HCT116 (cell line): ENCODE measurements at regions not wholly inside any gene's neighbourhood (a gene's known extent, or its start where the extent isn't known, plus 50 kb on each side); places are given as distances from the start of the nearest gene placed in this dataset.

Experiments used
- ATAC-seq: fragments of 200-7000 bp; cut with Tn5 transposase; 2 replicates; pipeline ENCODE4 v1.9.1; 2020; ENCODE audit warnings: mild to moderate bottlenecking, moderate library complexity
- BruUV-seq: library from RNA; stranded (reverse); fragments of 400-500 nt; replicated peaks from 2 replicates; lab custom pipeline; 2021; lab: Mats Ljungman, UMichigan
- CTCF ChIA-PET: fragments of 300-600 bp; sonication (Branson Sonifier 250); formaldehyde crosslinking; loops from one replicate; lab custom pipeline; 2021; ENCODE audit warnings: antibody characterized with exemption; lab: Charles Lee
- POLR2A ChIA-PET: fragments of 300-600, 350-600 bp; sonication (Branson Sonifier 250); formaldehyde crosslinking; loops from one replicate; lab custom pipeline; 2021; ENCODE audit warnings: antibody characterized with exemption; lab: Charles Lee
- RAD21 ChIA-PET, 2 experiments: fragments of 300-600 bp; sonication (Branson Sonifier 250); formaldehyde crosslinking; loops; one replicate each; lab custom pipeline; 2023; ENCODE audit warnings: low total read pairs in 2 of 2; ENCODE audit not compliant: uncharacterized antibody in 2 of 2, unreplicated experiment in 2 of 2, low non-redundant PET in 1 of 2; lab: Charles Lee
- DNase-seq: peaks from one replicate; pipeline ENCODE4 v3.0.0-alpha.2; 2010; ENCODE audit warnings: low read depth, low spot score
- H2AFZ ChIP-seq: fragments of 200-600 bp; shearing (Covaris generic), sonication (generic); 2 replicates; pipeline ENCODE4 v1.6.1; 2017; ENCODE audit warnings: low read depth, mixed run types, mixed read lengths, antibody characterized with exemption, low read length; ENCODE audit not compliant: poor library complexity, severe bottlenecking
- H3K27ac ChIP-seq: 2 replicates; pipeline ENCODE4 v1.5.1; 2012; ENCODE audit warnings: low read depth, low read length
- H3K27me3 ChIP-seq: fragments of 200-600 bp; sonication (generic); 2 replicates; pipeline ENCODE4 v1.6.1; 2016; ENCODE audit warnings: mixed run types, low read length, mixed read lengths; ENCODE audit not compliant: insufficient read depth
- H3K36me3 ChIP-seq, 2 experiments: fragments of 200-500 bp in 1 of 2; fragments of 200-600 bp in 1 of 2; sonication (Bioruptor generic) in 1 of 2; sonication (generic) in 1 of 2; 2 replicates each; pipeline versions ENCODE4 v1.5.1 to v1.6.1; 2014 to 2016; ENCODE audit warnings: low read length in 2 of 2, inconsistent platforms in 1 of 2, mixed read lengths in 1 of 2, mixed run types in 1 of 2; ENCODE audit not compliant: insufficient read depth in 2 of 2, control insufficient read depth in 1 of 2
- H3K4me1 ChIP-seq, 2 experiments: fragments of 200-600 bp in 1 of 2; sonication (generic) in 1 of 2; 2 replicates each; pipeline versions ENCODE4 v1.5.1 to v1.6.1; 2012 to 2017; ENCODE audit warnings: low read length in 2 of 2, inconsistent platforms in 1 of 2, mild to moderate bottlenecking in 1 of 2, mixed read lengths in 1 of 2, mixed run types in 1 of 2, moderate library complexity in 1 of 2; ENCODE audit not compliant: insufficient read depth in 2 of 2, control insufficient read depth in 1 of 2
- H3K4me2 ChIP-seq: fragments of 200-600 bp; sonication (generic); 2 replicates; pipeline ENCODE4 v1.6.1; 2017; ENCODE audit warnings: mixed run types, low read length, mixed read lengths
- H3K4me3 ChIP-seq, 2 experiments: fragments of 200-600 bp in 1 of 2; sonication (generic) in 1 of 2; replicated peaks in 1 of 2; 2 replicates each; pipeline ENCODE4 v1.5.1; 2011 to 2016; ENCODE audit warnings: low read length in 2 of 2, control low read depth in 1 of 2, low read depth in 1 of 2, mild to moderate bottlenecking in 1 of 2, mixed read lengths in 1 of 2, mixed run types in 1 of 2
- H3K79me2 ChIP-seq: fragments of 200-600 bp; sonication (generic); 2 replicates; pipeline ENCODE4 v1.6.1; 2017; ENCODE audit warnings: mild to moderate bottlenecking, mixed run types, low read length, moderate library complexity, mixed read lengths; ENCODE audit not compliant: insufficient read depth
- H3K9ac ChIP-seq: fragments of 200-600 bp; sonication (generic); 2 replicates; pipeline ENCODE4 v1.6.1; 2016; ENCODE audit warnings: low read length, mixed read lengths
- H3K9me2 ChIP-seq: fragments of 200-600 bp; sonication (generic), shearing (Covaris generic); 2 replicates; pipeline ENCODE4 v1.6.1; 2017; ENCODE audit warnings: mixed run types, mild to moderate bottlenecking, moderate library complexity; ENCODE audit not compliant: insufficient read depth
- H3K9me3 ChIP-seq, 2 experiments: fragments of 200-500 bp in 1 of 2; fragments of 200-600 bp in 1 of 2; sonication (Bioruptor generic) in 1 of 2; sonication (generic) in 1 of 2; 2 replicates each; pipeline ENCODE4 v1.6.1; 2014 to 2017; ENCODE audit warnings: low read length in 2 of 2, mixed read lengths in 2 of 2, inconsistent platforms in 1 of 2, low read depth in 1 of 2, mild to moderate bottlenecking in 1 of 2, mixed run types in 1 of 2, moderate library complexity in 1 of 2; ENCODE audit not compliant: control insufficient read depth in 1 of 2, insufficient read depth in 1 of 2
- H4K20me1 ChIP-seq: fragments of 200-600 bp; sonication (generic), shearing (Covaris generic); 2 replicates; pipeline ENCODE4 v1.6.1; 2017; ENCODE audit warnings: mixed run types, mild to moderate bottlenecking, moderate library complexity; ENCODE audit not compliant: insufficient read depth
- CTCF ChIP-seq, 3 experiments: fragments of 200-600 bp in 1 of 3; sonication (generic) in 1 of 3; IDR thresholded peaks in 2 of 3; conservative IDR thresholded peaks in 1 of 3; 2 replicates each; pipeline ENCODE4 v1.5.1; 2012 to 2017; ENCODE audit warnings: low read depth in 2 of 3, low read length in 2 of 3, antibody characterized with exemption in 1 of 3, borderline replicate concordance in 1 of 3, control low read depth in 1 of 3, mild to moderate bottlenecking in 1 of 3, mixed read lengths in 1 of 3, mixed run types in 1 of 3, moderate library complexity in 1 of 3; ENCODE audit not compliant: insufficient read depth in 1 of 3
- EGR1 ChIP-seq: IDR thresholded peaks from 2 replicates; pipeline ENCODE4 v1.6.1; 2012; ENCODE audit warnings: low read depth
- ELF1 ChIP-seq: IDR thresholded peaks from 2 replicates; pipeline ENCODE4 v1.6.1; 2012; ENCODE audit warnings: low read depth, borderline replicate concordance
- SP1 ChIP-seq: IDR thresholded peaks from 2 replicates; pipeline ENCODE4 v1.6.1; 2012; ENCODE audit warnings: low read depth
- YY1 ChIP-seq: IDR thresholded peaks from 2 replicates; pipeline ENCODE4 v1.6.1; 2011; ENCODE audit warnings: low read length, low read depth, moderate library complexity, mild to moderate bottlenecking; ENCODE audit not compliant: insufficient replicate concordance; ENCODE audit errors: extremely low read depth
- ZFX ChIP-seq: fragments of 450-650 bp; IDR thresholded peaks from 2 replicates; pipeline ENCODE4 v1.6.1; 2017
- intact Hi-C: fragments of 100-400 bp; cut with micrococcal nuclease; formaldehyde crosslinking; loops from 2 replicates; pipeline ENCODE4 v1.10.0; 2022

- TF ChIP-seq CTCF (IDR thresholded peaks at IDR 0.05 in 2 of 3, conservative IDR thresholded peaks at IDR 0.05 in 1 of 3; ENCODE audit: borderline replicate concordance in 1 of 3, insufficient read depth in 1 of 3, low read depth in 2 of 3, low read length in 2 of 3), result no peak
- no peak for TF ChIP-seq ELF1
- no peak for TF ChIP-seq SP1
- TF ChIP-seq YY1, result no peak
- TF ChIP-seq EGR1, result no peak
These were observed 472.7 kb upstream of the CDH9 start (continued) for GRCh38 chr5:27511061-27511460.

GRCh38 chr5:27503813-27504212 is 465.4 kb upstream of the CDH9 start:
- Histone ChIP-seq H2AFZ (no peak overlapping the region), H3K9me3 (peaks cover 3 to 18% of the 10 kb centered on the region in 2 experiments; a peak in 2 of 4 replicates), H3K4me3 (no peak overlapping the region), H3K36me3 (no peaks in the 10 kb centered on the region), H4K20me1 (no peaks in the 10 kb centered on the region), H3K4me2 (no peak overlapping the region), H3K9ac (no peak overlapping the region), H3K27ac (no peak overlapping the region), H3K9me2 (no peaks in the 10 kb centered on the region), H3K27me3 (no peaks in the 10 kb centered on the region), H3K4me1 (no peaks in the 10 kb centered on the region), H3K79me2 (no peaks in the 10 kb centered on the region)
- CTCF ChIA-PET, result no interaction called here
- intact Hi-C loops, result no loop called here
- POLR2A ChIA-PET, result no interaction called here
- DNase-seq, result no peak
- RAD21 ChIA-PET, result no interaction called here
- TF ChIP-seq CTCF (IDR thresholded peaks at IDR 0.05 in 2 of 3, conservative IDR thresholded peaks at IDR 0.05 in 1 of 3; ENCODE audit: borderline replicate concordance in 1 of 3, insufficient read depth in 1 of 3, low read depth in 2 of 3, low read length in 2 of 3) (no peak), ZFX (no peak)
- ATAC-seq, result no peak
- no TSS peak for BruUV-seq
